Breast epithelium (tissue), 4 donors: ENCODE measurements at regions not wholly inside any gene's neighbourhood (a gene's known extent, or its start where the extent isn't known, plus 50 kb on each side); places are given as distances from the start of the nearest gene placed in this dataset.

Experiments used
- DNase-seq, 2 donors: peaks; one replicate each; pipeline ENCODE4 v3.0.0-alpha.2; 2019; ENCODE audit warnings: low spot score in 2 of 2
- H3K27ac ChIP-seq, 2 donors: fragments of 200-600 bp; sonication (generic) in 1 of 2; one replicate each; pipeline ENCODE4 v1.5.1; 2016 to 2019; ENCODE audit warnings: mild to moderate bottlenecking in 1 of 2
- H3K27me3 ChIP-seq, 2 donors: fragments of 200-600 bp; sonication (generic) in 1 of 2; one replicate each; pipeline versions ENCODE4 v1.5.1 to v1.6.0; 2017 to 2019; ENCODE audit warnings: control low read depth in 1 of 2, mild to moderate bottlenecking in 1 of 2
- H3K36me3 ChIP-seq: fragments of 200-600 bp; one replicate; pipeline ENCODE4 v1.5.1; 2019
- H3K4me1 ChIP-seq, 2 donors: fragments of 200-600 bp; sonication (generic); one replicate each; pipeline ENCODE4 v1.5.1; 2016 to 2019; ENCODE audit warnings: control low read depth in 1 of 2
- H3K4me3 ChIP-seq, 3 donors: fragments of 200-600 bp; sonication (generic); 1 replicate in 2 of 3; 2 replicates in 1 of 3; pipeline ENCODE4 v1.5.1; 2016 to 2019; ENCODE audit warnings: mild to moderate bottlenecking in 3 of 3, moderate library complexity in 2 of 3
- H3K9me3 ChIP-seq, 2 donors: fragments of 200-600 bp; sonication (generic) in 1 of 2; one replicate each; pipeline ENCODE4 v1.5.1; 2016 to 2019; ENCODE audit warnings: control low read depth in 1 of 2
- POLR2A ChIP-seq: fragments of 450-650 bp; IDR thresholded peaks from one replicate; pipeline ENCODE4 v1.6.1; 2016; ENCODE audit warnings: antibody characterized with exemption, mild to moderate bottlenecking, moderate library complexity
- POLR2AphosphoS5 ChIP-seq, 3 donors: sonication (generic); formaldehyde crosslinking; IDR thresholded peaks; one replicate each; pipeline ENCODE4 v1.6.1; 2017; ENCODE audit warnings: antibody characterized with exemption in 3 of 3
- intact Hi-C: fragments of 100-400 bp; cut with DNase I; formaldehyde crosslinking; loops from one replicate; pipeline ENCODE4 v1.15.1; 2023; ENCODE audit warnings: low total_unique reads
- TF ChIP-seq, protein P1 (sequence below), 3 donors: fragments of 450-650 bp; IDR thresholded peaks; one replicate each; pipeline ENCODE4 v1.5.1; 2016 to 2017; ENCODE audit warnings: antibody characterized with exemption in 3 of 3, mild to moderate bottlenecking in 3 of 3, moderate library complexity in 3 of 3

- Histone ChIP-seq H3K27ac (no peak overlapping the region), H3K4me1 (no peaks in the 10 kb centered on the region), H3K4me3 (no peak overlapping the region), H3K36me3 (no peaks in the 10 kb centered on the region), H3K9me3 (no peaks in the 10 kb centered on the region), H3K27me3 (no peaks in the 10 kb centered on the region)
- DNase-seq, result no peak
- TF ChIP-seq, protein P1, sequence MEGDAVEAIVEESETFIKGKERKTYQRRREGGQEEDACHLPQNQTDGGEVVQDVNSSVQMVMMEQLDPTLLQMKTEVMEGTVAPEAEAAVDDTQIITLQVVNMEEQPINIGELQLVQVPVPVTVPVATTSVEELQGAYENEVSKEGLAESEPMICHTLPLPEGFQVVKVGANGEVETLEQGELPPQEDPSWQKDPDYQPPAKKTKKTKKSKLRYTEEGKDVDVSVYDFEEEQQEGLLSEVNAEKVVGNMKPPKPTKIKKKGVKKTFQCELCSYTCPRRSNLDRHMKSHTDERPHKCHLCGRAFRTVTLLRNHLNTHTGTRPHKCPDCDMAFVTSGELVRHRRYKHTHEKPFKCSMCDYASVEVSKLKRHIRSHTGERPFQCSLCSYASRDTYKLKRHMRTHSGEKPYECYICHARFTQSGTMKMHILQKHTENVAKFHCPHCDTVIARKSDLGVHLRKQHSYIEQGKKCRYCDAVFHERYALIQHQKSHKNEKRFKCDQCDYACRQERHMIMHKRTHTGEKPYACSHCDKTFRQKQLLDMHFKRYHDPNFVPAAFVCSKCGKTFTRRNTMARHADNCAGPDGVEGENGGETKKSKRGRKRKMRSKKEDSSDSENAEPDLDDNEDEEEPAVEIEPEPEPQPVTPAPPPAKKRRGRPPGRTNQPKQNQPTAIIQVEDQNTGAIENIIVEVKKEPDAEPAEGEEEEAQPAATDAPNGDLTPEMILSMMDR (IDR thresholded peaks at IDR 0.05), result no peak
- TF ChIP-seq POLR2A, result no peak
- TF ChIP-seq POLR2AphosphoS5 (IDR thresholded peaks at IDR 0.05), result no peak
- intact Hi-C loops, result no loop called here
Measured at GRCh38 chr9:31355159-31355882, 1029.1 kb upstream of the ACO1 start.

DNA sequence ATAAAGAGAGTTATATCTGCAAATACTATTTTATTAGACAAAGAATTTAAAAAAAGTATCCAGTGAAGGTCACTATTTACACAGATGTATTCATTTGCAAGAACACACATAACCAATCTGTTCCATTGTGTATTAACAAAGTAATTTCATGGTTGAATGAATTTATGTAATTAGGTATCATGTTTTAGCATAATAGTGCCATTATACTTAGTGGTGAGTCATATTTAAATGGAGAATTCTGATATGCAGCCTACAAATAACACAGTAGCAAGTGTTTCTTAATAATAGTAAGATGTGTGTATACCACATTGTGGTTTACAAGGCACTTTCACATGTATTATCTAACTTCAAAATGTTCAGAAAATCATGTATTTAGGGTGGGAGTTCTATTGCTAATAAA lies 1028.5 kb upstream of the ACO1 start:
- no peaks in the 10 kb centered on the region for H3K27me3 ChIP-seq
- H3K4me1 ChIP-seq, result no peaks in the 10 kb centered on the region
- TF ChIP-seq POLR2AphosphoS5 (IDR thresholded peaks at IDR 0.05) (no peak), POLR2A (no peak)
- TF ChIP-seq, protein P1 (IDR thresholded peaks at IDR 0.05), result no peak
- no peak overlapping the region for H3K27ac ChIP-seq
- intact Hi-C loops, result no loop called here
- no peak overlapping the region for H3K4me3 ChIP-seq
- H3K36me3 ChIP-seq, result no peaks in the 10 kb centered on the region
- H3K9me3 ChIP-seq, result no peaks in the 10 kb centered on the region
- DNase-seq, result no peak

- Histone ChIP-seq H3K27me3 (no peaks in the 10 kb centered on the region), H3K4me1 (no peaks in the 10 kb centered on the region), H3K36me3 (no peaks in the 10 kb centered on the region), H3K4me3 (no peak overlapping the region), H3K9me3 (no peaks in the 10 kb centered on the region), H3K27ac (no peak overlapping the region)
- TF ChIP-seq, protein P1 (IDR thresholded peaks at IDR 0.05), result no peak
- TF ChIP-seq POLR2AphosphoS5 (IDR thresholded peaks at IDR 0.05), result no peak
- no peak for TF ChIP-seq POLR2A
- intact Hi-C loops, result no loop called here
- no peak for DNase-seq
Measured at GRCh38 chr9:31359071-31359470, 1025.4 kb upstream of the ACO1 start.

- intact Hi-C loops, result no loop called here
- H3K4me3 ChIP-seq, result no peak overlapping the region
- no peaks in the 10 kb centered on the region for H3K27me3 ChIP-seq
- H3K4me1 ChIP-seq, result no peaks in the 10 kb centered on the region
- H3K36me3 ChIP-seq, result no peaks in the 10 kb centered on the region
- no peak for DNase-seq
- no peaks in the 10 kb centered on the region for H3K9me3 ChIP-seq
- TF ChIP-seq, protein P1 (IDR thresholded peaks at IDR 0.05), result no peak
- TF ChIP-seq POLR2AphosphoS5 (IDR thresholded peaks at IDR 0.05) (no peak), POLR2A (no peak)
- H3K27ac ChIP-seq, result no peak overlapping the region
Measured at GRCh38 chr9:31364171-31364570, 1020.3 kb upstream of the ACO1 start.

GRCh38 chr9:31372799-31373587 lies 1011.5 kb upstream of the ACO1 start:
- no peak for TF ChIP-seq POLR2A
- no peak for TF ChIP-seq POLR2AphosphoS5 (IDR thresholded peaks at IDR 0.05)
- TF ChIP-seq, protein P1 (IDR thresholded peaks at IDR 0.05), result no peak
- Histone ChIP-seq H3K36me3 (no peaks in the 10 kb centered on the region), H3K27ac (no peak overlapping the region), H3K4me1 (no peaks in the 10 kb centered on the region), H3K4me3 (no peak overlapping the region), H3K27me3 (no peaks in the 10 kb centered on the region), H3K9me3 (no peaks in the 10 kb centered on the region)
- intact Hi-C loops, result no loop called here
- DNase-seq, result no peak
